Islet of Langerhans (tissue), 1 donor: ENCODE measurements at regions not wholly inside any gene's neighbourhood (a gene's known extent, or its start where the extent isn't known, plus 50 kb on each side); places are given as distances from the start of the nearest gene placed in this dataset.

Experiments used
- FAIRE-seq: peaks from one replicate; lab custom pipeline; 2011; peaks lifted over from hg19 to GRCh38; lab: Jason Lieb, UNC

DNA sequence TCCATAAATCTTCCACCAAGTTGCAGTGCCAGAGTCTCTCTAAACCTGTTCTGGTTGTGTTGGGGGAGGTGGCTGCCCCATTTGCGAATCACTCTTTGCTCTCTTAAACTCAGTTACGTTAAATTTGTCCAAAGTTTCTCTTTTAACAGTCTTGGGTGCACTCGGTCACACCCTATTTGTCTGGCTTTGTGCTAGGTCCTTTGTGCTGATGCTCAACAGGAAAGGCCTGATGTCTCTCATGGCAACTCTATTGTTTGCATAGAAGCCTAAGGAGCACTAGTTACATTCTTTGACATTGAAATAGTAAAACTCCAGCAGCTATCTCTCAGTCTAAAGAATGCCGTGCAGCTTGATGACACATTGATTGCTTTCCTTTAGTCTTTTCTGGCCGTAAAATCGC, 105.1 kb downstream of the TRMT11 start:
- no peak for FAIRE-seq

DNA sequence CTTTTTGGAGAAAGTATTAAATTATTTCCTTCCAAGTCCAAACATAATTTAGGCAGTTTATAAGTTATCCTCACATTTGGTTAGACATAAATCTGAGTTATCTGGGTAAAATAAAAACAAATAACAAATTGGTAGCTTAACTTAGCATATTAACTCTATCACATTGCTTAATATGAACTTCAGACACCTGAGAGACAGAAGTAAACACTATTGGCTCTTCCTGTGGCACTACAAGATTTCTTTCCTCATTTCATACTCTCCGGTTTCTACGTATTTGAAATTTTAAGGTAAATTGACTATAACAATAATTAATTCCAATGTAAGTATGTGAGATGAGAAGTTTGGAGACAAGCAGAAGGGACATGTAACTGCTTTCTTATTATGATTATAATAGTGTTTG, 106.8 kb downstream of the TRMT11 start:
- FAIRE-seq, result peak; percentile 13

DNA sequence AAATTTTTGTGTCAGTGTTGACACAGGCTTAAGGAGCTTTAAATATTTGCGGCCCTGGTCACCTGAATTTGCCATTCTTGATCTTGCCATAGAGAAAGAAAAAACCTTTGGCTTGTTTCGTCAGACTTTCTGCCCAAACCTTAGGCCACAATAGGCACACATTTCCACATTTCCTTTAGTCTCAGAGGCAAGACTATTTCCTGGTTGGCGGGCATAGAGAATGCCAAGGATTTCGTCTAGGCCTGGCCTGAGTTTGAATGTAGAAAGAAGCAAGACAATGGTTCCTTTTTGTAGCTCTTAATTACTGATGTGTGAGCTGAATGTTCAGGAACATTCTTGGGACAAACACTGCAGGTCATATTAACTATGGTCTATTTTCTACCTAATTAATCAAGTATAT, 108.1 kb downstream of the TRMT11 start:
- FAIRE-seq, result no peak

DNA sequence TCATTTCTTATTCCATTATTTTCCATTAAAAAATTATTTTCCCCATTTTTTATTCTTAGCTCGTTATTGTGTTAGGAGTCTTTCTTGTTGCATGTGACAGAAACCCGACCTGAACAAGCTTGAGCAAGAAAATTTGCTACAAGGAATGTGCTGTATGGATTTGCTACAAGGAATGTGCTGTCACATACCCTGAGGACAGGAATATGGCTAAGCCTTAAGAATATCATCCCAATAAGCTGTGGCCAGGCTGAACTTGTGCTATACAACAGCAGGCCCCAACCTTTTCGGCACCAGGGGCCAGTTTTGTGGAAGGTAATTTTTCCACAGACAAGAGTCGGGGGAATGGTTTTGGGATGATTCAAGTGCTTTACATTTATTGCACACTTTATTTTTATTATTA, 114.0 kb downstream of the TRMT11 start:
- FAIRE-seq, result no peak

DNA sequence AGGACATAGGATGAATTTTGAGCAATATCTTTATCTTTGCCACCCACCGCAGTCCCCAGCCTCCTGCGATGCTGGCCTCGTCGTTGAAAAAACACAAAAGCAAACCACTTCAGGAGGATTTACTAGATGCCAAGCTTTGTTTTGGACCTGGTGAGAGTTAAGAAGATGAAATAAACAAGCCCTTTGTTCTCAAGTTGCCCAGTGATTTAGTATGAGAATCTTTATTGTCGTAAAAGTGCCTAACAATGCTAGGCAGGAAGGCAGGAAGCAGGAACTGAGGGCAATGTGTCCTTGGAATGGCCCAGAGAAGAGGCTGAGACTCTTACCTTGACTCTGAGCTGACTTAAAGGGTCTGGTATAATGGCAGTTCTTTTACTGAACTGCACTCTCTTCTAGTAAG, 116.0 kb downstream of the TRMT11 start:
- FAIRE-seq, result no peak

DNA sequence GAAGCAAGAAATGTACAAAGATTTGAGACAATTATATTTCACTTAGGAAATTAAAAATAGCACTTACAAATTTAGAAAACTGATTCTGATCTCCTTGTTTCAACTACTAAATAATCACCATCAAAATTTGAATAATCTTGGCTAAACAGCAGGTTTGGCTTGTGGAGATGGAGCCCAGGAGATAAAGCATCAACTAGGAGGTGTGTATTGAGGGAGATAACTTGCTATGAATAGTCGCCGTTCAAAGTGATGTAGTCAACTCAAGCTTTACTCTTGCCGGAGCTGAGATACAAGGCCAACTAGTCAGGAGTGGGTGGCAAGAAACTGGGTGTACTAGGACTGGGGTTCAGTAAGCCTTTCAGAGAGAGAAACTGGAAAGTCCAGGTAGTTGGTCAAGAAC, 117.7 kb downstream of the TRMT11 start:
- no peak for FAIRE-seq

DNA sequence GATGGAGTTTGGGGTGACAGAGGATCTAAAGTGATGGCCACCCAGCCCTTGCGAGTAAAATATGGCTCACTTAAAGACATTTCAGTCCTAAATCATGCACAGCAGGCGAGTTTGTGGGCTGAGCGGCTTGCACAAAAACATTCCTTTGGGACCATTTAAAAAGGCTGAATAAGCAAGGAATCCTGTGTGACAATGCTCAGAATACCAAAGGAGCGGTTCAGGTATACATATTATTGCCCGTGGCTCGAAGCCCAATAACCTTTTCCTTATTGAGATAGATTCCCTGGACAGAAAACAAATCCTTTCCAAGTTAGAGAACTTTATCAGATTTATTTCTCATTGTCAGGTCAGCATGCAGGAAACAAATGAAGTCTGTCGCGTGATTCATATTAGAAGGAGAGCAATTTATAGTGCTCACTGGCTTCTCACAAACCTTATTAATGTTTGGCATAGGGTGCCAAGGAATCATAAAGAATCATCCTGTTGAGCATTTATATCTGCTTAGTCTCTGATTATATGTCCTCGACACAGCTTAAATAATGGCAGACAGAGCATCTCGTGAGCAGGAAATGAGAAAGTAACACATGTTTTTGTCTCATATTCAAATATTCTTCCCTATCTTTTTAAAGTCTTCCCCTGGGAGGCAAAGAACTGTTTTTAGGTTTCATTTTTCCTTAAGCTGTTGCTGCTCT, 121.3 kb downstream of the TRMT11 start:
- peak; percentile 65 for FAIRE-seq

DNA sequence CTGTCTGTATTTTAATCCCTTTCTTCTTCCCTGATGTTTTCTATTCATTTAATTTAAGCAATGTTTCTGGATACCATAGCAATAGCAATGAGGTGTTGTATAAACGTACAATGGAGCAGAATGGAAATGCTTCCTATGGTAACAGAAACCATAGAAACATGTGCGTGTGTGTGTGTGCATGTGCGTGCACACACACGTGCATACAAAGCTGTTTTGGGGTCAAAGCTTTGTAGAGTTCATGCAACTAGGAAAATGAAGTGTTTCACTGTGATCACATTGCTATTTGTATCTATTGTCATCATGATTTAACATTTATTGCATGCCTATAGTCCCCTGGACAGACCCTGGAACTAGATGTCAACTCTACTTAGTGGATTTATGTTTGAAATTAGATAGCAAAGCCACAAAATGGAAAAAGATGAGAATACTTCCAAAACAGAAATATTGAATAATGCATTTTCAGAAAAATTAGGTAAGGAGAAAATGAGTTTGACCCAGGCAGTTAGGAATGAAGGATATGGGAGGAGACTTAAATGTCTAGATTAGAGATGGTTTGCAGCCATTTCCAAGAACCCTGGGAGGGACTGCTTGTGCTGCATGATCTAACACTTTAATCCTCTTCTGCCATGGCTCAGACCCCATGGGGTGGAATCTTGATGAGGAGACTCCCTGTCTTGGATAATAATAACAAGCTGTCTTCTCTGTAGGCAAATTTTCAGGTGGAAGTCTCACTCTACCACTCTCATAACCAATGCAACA, 124.4 kb downstream of the TRMT11 start:
- FAIRE-seq, result no peak

DNA sequence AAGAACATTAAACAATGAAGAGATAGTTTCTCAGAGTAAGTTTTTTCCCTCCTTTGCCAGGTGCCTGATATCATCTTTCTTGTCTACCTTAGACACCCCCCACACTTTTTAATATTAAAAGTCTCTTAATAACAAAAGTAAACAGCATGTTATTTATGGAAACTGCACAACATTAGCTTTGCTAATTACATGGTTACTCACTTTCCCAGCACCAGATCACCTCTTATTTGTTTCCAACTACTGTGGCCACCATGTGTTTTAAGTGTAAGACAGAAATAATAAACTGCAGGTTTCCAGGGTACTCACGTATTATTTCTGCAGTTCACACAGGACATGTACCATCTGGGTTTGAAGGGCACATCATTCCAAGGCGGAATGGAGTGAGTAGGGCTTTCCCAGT, 125.0 kb downstream of the TRMT11 start:
- peak; percentile 82 for FAIRE-seq

DNA sequence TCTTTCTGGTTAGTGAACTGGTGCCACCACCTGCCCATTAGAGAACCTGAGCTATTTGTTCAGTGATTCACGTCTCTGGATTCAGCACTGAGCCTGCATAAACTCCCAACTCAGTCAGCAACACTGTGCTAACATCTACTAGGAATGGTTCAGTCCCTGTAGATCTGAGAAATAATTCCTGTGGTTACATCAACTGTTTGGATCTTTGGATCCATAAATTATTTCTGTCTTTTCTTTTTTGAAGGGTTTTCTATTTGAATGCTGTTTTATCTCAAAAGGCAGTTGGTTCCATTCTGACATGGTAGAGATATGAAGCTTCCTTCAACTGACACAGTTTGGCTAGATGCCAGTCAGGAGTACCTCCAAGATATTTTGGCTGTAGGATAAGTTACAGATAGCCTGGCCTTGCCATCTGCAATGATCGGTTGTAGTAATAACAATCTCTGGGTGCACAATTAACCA, 125.9 kb downstream of the TRMT11 start:
- FAIRE-seq, result no peak

DNA sequence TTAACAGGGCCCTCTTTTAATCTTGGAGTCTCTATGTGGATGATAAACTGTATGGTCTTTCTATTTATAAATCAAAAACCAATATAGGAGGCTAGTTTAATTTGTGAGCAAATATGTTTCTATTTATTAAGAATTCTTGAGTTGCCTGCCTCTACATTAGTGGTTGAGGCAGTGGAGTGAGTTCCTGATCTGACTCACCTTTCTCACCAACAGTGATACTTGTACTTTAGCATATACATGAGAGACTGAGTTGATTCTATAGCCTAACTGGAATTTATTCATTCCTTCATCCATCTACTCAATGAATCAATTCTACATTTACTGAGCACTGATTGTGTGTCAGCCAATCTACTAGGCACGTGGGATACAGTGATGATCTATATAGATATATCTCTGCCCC, 126.9 kb downstream of the TRMT11 start:
- no peak for FAIRE-seq

DNA sequence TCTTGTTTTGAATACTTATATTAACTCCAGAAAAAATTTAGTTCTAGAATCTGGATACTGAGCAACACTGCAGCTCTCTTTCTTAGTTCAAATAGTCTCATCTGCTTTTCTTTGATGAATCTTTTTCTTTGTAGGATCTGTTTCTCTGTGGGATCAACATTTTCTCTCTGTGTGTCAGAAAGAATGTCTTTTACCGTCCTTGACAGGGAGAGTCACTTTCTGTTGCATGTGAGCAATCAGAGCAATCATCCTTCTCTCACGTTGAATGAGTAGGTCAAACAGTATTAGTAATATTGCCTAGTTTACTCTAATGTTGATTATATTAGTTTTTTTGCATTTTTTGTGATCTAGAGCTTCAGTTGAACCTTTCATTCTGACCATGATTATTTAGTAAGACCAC, 130.9 kb downstream of the TRMT11 start:
- FAIRE-seq, result no peak

DNA sequence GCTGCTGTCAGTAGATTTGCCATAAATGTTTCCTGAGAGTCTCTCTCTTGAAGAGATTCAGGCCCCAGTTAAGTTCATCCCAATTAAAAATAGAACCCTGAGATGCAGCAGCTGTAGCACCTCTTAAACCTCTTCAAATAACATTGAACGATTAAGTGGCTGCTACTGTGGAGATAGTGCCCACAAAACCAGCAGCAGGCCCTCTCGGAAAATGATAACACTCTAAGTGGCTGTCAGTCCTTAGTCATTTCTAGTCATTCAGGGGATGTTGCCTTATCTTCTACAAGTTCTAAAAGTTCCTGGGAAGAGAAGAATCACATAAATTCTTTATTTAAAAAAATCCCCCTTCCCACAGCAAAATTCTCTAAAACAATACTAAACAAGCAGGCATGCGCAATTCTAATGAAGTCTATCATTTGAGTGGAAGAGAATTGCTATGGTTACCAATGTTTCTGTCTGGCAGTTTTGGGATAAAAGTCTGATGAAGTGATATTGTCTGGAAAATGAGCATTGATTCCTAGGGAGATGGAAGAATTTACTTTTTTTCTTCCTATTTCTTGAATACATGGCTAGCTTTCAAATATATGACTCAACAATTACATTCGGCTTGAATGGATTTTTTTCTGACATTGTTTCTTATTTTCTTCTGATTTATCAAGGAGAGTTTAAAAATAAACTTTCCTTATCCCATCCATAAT, 131.9 kb downstream of the TRMT11 start:
- FAIRE-seq, result no peak

DNA sequence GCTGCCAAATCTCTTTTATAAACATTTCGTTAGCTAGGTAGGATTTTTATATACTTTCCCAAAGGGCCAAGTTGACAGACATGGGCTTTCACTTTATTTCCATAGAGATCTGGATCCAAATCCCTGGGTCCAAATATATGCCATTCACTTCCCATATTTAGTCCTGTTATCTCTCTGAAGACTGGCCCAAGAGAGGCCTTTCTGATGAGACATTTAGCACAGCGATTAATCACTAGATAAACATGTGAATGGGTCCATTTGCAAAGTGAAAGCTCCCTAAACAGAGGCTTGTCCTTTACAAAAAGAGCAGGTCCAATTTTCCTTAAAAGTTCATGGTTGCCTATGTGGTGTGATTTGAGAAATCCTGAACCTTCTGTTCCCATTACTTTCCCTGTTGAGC, 132.6 kb downstream of the TRMT11 start:
- FAIRE-seq, result no peak

DNA sequence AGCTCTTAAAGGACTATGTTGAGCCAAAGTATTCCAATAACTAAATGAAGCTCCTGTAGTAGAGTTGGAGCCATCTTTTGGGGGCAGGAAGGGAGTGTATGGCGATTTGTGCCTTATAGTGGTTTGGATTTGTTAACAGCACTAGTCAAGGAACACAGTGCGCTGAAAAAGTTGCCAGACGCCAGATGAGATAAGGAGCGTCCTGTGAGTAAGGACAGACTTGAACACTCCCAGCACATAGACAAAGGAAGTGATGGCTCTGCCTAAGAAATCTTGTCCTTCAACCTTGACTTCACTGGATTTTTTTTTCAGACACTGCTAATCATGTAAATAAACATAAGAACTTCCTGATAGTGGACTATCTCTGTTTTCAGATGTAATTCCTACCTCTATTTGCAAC, 136.9 kb downstream of the TRMT11 start:
- FAIRE-seq, result no peak

DNA sequence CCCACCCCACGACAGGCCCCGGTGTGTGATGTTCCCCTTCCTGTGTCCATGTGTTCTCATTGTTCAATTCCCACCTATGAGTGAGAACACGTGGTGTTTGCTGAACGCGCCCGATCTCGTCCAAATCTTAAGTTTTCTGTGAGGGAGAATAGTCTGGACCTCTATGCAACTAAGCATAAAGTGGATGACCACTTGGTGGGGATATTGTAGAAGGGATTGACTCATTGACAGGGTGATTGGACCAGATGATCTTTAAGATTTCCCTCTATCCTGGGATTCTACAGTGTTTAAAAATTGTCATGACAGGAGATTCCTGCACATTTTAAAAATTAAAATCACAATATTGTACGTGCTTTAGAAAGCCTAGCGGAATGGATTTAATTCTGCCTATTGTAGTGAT, 141.3 kb downstream of the TRMT11 start:
- FAIRE-seq, result no peak

DNA sequence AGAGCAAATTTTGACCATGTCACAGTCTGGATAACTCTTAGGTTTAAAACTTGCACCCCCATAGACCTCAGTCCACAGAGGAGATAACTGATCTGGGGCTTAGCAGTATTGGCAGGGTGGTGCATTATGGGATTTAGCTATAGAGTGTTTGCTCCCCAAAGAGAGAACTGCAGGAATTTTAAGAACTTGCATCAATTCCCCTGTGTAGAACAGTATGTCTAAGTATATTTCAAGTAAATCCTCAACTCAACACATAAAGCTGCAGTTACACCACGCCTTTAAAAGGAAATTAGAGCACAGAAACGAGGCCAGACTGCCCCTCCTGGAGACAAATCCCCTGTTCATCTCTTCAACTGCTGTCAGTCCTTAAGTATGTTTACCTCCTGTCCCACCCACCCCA, 144.9 kb downstream of the TRMT11 start:
- no peak for FAIRE-seq

DNA sequence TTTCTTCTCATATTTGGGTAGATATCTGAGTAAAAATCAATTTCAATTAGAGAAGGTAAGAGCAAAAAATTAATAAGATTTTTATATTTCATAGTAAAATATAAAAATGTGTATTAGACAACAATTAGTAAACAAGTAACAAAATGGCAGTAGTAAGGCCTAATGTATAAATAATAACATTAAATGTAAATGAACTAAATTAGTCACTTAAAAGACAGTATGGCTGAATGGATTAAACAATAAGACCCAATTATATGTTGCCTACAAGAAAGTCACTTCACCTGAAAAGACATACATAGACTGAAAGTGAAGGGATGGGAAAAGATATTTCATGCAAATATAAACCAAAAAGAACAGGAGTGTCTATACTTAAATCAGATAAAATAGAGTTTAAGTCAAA, 147.6 kb downstream of the TRMT11 start:
- peak; percentile 13 for FAIRE-seq

DNA sequence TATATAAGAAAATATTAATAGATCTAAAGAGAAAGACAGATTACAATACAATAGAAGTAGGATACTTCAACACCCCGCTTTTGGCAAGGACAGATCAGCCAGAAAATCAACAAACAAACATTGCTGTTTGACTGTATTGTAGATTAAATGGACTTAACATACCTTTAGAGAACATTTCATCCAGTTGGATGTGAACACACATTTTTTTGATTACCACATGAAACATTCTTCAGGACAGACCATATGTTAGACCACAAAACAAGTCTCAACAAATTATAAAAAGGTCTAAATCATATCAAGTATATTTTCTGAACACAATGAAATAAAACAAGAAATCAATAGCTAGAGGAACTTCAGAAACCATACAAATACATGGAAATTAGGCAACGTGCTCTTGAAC, 148.2 kb downstream of the TRMT11 start:
- no peak for FAIRE-seq

DNA sequence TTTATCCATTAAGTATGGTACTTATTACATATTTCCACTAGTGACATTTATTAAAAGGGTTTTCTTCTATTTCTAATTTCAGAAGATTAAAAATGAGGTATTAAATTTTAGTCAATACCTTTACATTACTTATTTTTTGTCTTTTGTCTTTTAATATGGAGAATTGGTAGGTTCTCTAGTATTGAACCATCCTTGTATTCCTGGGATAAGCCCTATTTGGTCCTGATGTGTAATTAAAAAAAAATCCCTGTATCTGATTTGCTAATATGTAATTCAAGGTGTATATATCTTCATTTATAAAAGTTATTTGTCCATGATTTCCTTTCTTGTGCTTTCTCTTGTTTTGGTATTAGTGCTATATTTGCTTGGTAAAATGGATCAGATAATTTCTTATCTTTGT, 153.7 kb downstream of the TRMT11 start:
- no peak for FAIRE-seq

DNA sequence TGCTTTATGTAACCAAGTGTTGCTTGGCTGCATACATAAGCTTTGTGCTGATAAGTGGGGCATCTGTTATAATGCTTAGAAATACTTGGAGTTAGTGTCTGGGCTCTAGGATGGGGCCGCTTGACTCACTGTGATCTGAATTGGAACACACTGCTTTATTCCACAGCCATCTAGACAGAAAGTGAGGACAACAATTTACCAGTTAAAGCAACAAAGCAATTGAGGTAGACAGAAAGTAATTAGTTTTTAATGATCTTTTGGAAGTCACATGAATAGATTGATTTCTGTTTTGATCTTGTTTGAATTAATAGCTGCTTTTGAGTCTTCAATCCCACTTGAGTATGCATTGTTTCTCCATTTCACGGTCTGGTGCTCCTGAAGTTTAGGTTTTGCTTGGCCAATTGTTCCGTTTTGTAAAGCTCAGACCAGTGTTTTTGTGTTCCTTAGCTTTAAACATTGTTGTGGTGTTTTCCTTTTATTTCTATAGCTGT, 157.5 kb downstream of the TRMT11 start:
- FAIRE-seq, result no peak

DNA sequence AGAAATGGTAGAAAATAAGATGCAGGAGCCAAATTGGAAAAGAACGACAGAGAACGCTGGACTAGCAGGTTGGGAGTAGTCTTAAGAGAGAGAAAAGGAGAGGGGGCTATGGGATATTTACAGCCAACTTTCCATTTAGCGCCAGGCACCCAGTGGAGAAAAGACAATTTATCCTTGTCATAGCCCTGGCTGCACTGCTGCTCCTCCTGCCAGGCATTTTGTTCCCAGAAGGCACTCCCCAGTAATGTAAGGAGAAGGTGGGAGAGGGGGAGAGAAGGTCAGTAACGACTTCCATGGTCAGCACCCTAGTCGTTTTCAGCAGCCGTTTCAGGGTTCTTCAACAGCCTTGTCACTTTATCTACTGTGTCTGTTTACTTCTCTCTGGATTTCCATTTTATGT, 159.0 kb downstream of the TRMT11 start:
- no peak for FAIRE-seq

DNA sequence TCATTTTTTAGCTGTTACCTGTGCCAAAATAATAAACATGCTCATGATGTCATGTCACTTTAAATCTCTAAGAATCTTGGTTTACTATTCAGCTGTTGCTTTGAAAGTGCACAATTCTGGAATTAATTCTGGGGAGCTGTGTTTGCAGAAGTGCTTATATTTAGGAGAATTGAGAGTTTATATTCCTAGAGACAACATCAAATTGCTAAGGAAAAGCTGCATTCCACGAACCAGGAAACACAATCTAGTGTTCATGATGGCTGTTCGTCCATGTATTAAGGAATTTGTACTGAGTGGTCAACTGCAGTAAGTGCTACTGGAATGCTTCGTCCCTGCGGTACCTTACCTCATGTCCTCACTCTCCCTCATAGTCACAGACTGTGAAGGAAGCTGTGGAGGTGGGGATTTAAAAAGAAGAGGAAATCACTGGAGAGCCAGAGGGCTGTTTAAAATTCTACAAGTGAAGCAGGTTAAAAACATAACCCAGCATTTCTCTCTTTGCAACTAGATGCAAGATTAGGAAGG, 161.0 kb downstream of the TRMT11 start:
- no peak for FAIRE-seq
